GM13976 (cell line): ENCODE measurements at regions not wholly inside any gene's neighbourhood (a gene's known extent, or its start where the extent isn't known, plus 50 kb on each side); places are given as distances from the start of the nearest gene placed in this dataset.

ENCODE experiments used
- DNase-seq: peaks from one replicate; pipeline ENCODE4 v3.0.0; 2012; ENCODE audit warnings: low spot score
- in situ Hi-C: fragments of 300-500 bp; cut with MboI; formaldehyde crosslinking; loops from one replicate; pipeline ENCODE4 v1.12.0; 2022; ENCODE audit warnings: low sequenced_read_pairs, mixed read lengths, inconsistent platforms; ENCODE audit not compliant: unreplicated experiment
- TF ChIP-seq, protein P1 (sequence below): IDR thresholded peaks from 2 replicates; pipeline ENCODE4 v1.5.1; 2012; ENCODE audit warnings: borderline replicate concordance, mild to moderate bottlenecking; ENCODE audit not compliant: insufficient read depth; ENCODE audit errors: extremely low read depth, missing control alignments, control extremely low read depth

DNA sequence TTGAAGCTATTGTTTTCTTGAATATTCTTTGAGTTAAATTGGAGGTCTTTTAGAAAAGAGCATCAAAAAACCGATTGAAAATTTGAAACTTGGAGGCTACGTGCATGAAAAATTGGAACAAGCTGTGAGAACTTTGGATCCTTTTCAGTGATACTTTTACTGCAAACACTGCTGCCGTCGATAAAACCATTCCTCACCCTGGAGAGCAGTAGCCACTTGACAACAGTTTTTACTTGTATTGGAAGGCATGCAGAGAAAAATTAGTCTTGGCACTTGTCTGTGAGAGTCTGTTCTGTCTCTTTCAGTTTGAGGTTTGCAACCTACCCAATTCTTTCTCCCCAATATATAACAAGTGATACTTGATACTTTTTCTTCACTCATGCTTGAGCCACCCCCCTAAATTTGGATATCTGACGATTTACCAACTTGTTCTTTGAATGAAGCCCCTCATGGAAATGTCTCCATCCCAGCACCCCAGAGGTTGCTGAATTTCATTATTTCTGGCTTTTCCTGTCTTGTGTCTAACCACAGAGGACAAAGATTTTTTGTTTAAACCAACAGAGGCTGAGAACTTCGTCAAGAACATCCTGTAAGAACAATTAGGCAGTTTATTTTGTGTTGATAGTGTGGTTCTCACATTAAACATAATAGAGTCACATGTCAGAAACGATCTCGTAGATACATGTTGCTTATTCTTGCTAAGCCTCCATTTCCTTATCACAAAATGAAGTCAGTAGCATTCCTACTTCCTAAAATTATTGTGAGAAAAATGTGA is 307.3 kb upstream of the PLSCR5 start:
- TF ChIP-seq, protein P1, sequence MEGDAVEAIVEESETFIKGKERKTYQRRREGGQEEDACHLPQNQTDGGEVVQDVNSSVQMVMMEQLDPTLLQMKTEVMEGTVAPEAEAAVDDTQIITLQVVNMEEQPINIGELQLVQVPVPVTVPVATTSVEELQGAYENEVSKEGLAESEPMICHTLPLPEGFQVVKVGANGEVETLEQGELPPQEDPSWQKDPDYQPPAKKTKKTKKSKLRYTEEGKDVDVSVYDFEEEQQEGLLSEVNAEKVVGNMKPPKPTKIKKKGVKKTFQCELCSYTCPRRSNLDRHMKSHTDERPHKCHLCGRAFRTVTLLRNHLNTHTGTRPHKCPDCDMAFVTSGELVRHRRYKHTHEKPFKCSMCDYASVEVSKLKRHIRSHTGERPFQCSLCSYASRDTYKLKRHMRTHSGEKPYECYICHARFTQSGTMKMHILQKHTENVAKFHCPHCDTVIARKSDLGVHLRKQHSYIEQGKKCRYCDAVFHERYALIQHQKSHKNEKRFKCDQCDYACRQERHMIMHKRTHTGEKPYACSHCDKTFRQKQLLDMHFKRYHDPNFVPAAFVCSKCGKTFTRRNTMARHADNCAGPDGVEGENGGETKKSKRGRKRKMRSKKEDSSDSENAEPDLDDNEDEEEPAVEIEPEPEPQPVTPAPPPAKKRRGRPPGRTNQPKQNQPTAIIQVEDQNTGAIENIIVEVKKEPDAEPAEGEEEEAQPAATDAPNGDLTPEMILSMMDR = no peak
- in situ Hi-C loops = no loop called here
- DNase-seq = no peak

DNA sequence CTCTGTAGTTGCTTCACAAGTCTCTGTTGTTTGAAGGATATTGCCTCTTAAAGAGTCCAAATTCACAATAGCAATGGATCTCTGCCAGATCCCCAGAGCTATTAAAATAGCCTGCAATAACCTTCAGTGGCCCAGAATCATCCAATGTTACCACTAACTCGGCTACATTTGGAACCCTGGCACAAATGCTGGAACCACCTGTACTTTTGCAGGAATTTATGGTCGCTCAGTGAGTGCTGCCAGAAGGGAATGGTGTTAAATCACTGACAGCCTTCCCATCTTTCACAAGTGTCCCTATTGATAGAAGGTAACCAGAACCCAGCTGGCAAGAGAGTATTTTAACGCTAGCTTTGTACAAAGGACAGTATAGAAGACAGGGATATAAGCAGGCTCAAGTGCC is 298.8 kb upstream of the PLSCR5 start:
- in situ Hi-C loops = no loop called here
- DNase-seq = no peak
- TF ChIP-seq, protein P1 = no peak

DNA sequence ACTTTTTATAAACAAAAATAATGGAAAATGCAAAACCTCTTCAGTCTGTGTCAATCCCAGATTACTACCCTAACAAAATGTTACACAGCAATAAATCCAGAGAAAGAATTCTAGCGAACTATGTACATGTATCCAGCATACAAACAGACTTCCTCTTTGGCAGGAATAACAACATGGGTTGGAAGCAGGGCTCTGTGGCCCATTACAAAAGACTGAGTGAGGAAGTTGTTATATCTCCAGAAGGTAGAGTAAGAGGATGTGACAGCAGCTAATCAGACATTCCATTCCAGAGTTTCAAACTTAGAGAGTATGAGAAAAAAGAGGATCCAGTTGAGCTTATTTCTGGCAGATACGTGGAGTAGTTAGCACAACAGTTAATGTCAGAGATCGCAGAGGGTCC is 294.0 kb upstream of the PLSCR5 start:
- no peak for DNase-seq
- TF ChIP-seq, protein P1 = no peak
- in situ Hi-C loops = no loop called here

GRCh38 chr3:146896711-146897110 is 291.6 kb upstream of the PLSCR5 start:
- TF ChIP-seq, protein P1 = no peak
- DNase-seq = no peak
- in situ Hi-C loops = no loop called here

- in situ Hi-C loops = no loop called here
- TF ChIP-seq, protein P1 = no peak
- no peak for DNase-seq
These were observed 290.0 kb upstream of the PLSCR5 start for GRCh38 chr3:146895026-146895749.

GRCh38 chr3:146894406-146894805 is 289.3 kb upstream of the PLSCR5 start:
- DNase-seq = no peak
- TF ChIP-seq, protein P1 = no peak
- in situ Hi-C loops = no loop called here
